CD4-positive, alpha-beta T cell (primary cell): ENCODE measurements at regions not wholly inside any gene's neighbourhood (a gene's known extent, or its start where the extent isn't known, plus 50 kb on each side); places are given as distances from the start of the nearest gene placed in this dataset.

ENCODE experiments used
- ATAC-seq: fragments of 200-7000 bp; cut with Tn5 transposase; one replicate; pipeline ENCODE4 v1.10.0; 2022; ENCODE audit warnings: mild to moderate bottlenecking; ENCODE audit not compliant: poor library complexity
- CTCF ChIA-PET: fragments of 350-600 bp; sonication (Branson Sonifier 250); formaldehyde crosslinking; loops from one replicate; lab custom pipeline; 2021; ENCODE audit warnings: antibody characterized with exemption, inconsistent platforms; lab: Charles Lee
- POLR2A ChIA-PET: fragments of 350-600 bp; sonication (Branson Sonifier 250); formaldehyde crosslinking; loops from one replicate; lab custom pipeline; 2021; ENCODE audit warnings: antibody characterized with exemption, inconsistent platforms; lab: Charles Lee
- DNase-seq, 14 experiments: peaks; one replicate each; pipeline ENCODE4 v3.0.0-alpha.2; 2013 to 2020; ENCODE audit warnings: mixed read lengths in 2 of 14
- H3K27ac ChIP-seq, 2 donors: one replicate each; pipeline versions ENCODE4 v1.5.1 to v1.7.0; 2013; ENCODE audit warnings: low read length in 2 of 2, low read depth in 1 of 2, mild to moderate bottlenecking in 1 of 2
- H3K27me3 ChIP-seq, 2 experiments: 1 replicate in 1 of 2; 2 replicates in 1 of 2; pipeline versions ENCODE4 v1.6.1 to v1.7.0; 2013; ENCODE audit warnings: low read length in 2 of 2, control low read depth in 1 of 2, mild to moderate bottlenecking in 1 of 2, moderate library complexity in 1 of 2; ENCODE audit not compliant: insufficient read depth in 2 of 2, control insufficient read depth in 1 of 2
- H3K36me3 ChIP-seq: one replicate; pipeline ENCODE4 v1.6.1; 2013; ENCODE audit warnings: low read length, control low read depth; ENCODE audit not compliant: insufficient read depth
- H3K4me1 ChIP-seq: one replicate; pipeline ENCODE4 v1.6.1; 2013; ENCODE audit warnings: low read length, control low read depth; ENCODE audit not compliant: insufficient read depth
- H3K4me3 ChIP-seq: one replicate; pipeline ENCODE4 v1.5.1; 2013; ENCODE audit warnings: mild to moderate bottlenecking, low read length, moderate library complexity
- H3K9me3 ChIP-seq, 2 experiments: 1 replicate in 1 of 2; 2 replicates in 1 of 2; pipeline versions ENCODE4 v1.6.1 to v1.7.0; 2013; ENCODE audit warnings: low read length in 2 of 2, mild to moderate bottlenecking in 2 of 2, control low read depth in 1 of 2, moderate library complexity in 1 of 2; ENCODE audit not compliant: control insufficient read depth in 1 of 2, insufficient read depth in 1 of 2
- H3K27ac Mint-ChIP-seq: one replicate; pipeline ENCODE4 v1.8.0; 2020; ENCODE audit warnings: mixed read lengths
- H3K27me3 Mint-ChIP-seq: one replicate; pipeline ENCODE4 v1.8.0; 2021; ENCODE audit warnings: mixed read lengths
- H3K36me3 Mint-ChIP-seq: one replicate; pipeline ENCODE4 v1.8.0; 2021; ENCODE audit warnings: low read depth, mixed read lengths
- H3K4me1 Mint-ChIP-seq: one replicate; pipeline ENCODE4 v1.8.0; 2021; ENCODE audit warnings: low read depth, mixed read lengths
- H3K4me3 Mint-ChIP-seq: one replicate; pipeline ENCODE4 v1.8.0; 2020; ENCODE audit warnings: mild to moderate bottlenecking, mixed read lengths
- H3K9me3 Mint-ChIP-seq: one replicate; pipeline ENCODE4 v1.8.0; 2020; ENCODE audit warnings: mixed read lengths
- intact Hi-C, 2 experiments: fragments of 100-400 bp; cut with DNase I in 1 of 2; cut with micrococcal nuclease in 1 of 2; formaldehyde crosslinking; loops; one replicate each; pipeline versions ENCODE4 v1.15.1 to v1.9.0; 2023 to 2025; cut with DNase I, micrococcal nuclease
- TF ChIP-seq, protein P1 (sequence below): fragments of 200-600 bp; IDR thresholded peaks from one replicate; pipeline ENCODE4 v1.8.0; 2022; ENCODE audit warnings: antibody characterized with exemption, mild to moderate bottlenecking

DNA sequence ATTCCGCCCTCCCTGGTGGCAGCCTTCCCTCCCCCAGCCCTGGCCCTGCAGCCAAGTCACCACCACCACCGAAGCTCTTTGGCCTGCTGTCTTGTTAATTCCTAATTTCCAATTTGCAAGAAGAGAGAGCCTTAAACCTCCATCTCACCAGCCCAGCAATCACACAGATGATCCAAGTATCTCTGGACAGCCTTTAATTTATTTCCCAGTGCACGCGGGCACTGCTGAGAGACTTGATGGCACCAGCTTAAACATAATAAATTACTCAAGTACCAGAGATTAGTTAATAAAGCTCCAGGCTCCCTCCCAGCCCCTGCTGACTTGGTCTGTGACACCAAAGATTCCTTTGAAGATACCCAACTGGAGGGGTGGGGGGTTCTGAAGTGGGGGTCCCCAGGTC lies 494.7 kb downstream of the BUD13 start:
- H3K27ac ChIP-seq, result no peak overlapping the region
- peaks cover 0 to 14% of the 10 kb centered on the region in 2 experiments for H3K9me3 ChIP-seq
- DNase-seq (no peak), ATAC-seq (no peak)
- H3K27me3 Mint-ChIP-seq, result peaks cover 31% of the 10 kb centered on the region
- no peaks in the 10 kb centered on the region for H3K9me3 Mint-ChIP-seq
- no peaks in the 10 kb centered on the region for H3K36me3 Mint-ChIP-seq
- intact Hi-C loops, result loop anchor here in 1 of 2 experiments (5.0 kb wide), 3 partner anchors 941 to 1996 kb away; no protein-coding TSS in a partner anchor
- ChIA-PET CTCF (no interaction called here), POLR2A (no interaction called here)
- TF ChIP-seq, protein P1, sequence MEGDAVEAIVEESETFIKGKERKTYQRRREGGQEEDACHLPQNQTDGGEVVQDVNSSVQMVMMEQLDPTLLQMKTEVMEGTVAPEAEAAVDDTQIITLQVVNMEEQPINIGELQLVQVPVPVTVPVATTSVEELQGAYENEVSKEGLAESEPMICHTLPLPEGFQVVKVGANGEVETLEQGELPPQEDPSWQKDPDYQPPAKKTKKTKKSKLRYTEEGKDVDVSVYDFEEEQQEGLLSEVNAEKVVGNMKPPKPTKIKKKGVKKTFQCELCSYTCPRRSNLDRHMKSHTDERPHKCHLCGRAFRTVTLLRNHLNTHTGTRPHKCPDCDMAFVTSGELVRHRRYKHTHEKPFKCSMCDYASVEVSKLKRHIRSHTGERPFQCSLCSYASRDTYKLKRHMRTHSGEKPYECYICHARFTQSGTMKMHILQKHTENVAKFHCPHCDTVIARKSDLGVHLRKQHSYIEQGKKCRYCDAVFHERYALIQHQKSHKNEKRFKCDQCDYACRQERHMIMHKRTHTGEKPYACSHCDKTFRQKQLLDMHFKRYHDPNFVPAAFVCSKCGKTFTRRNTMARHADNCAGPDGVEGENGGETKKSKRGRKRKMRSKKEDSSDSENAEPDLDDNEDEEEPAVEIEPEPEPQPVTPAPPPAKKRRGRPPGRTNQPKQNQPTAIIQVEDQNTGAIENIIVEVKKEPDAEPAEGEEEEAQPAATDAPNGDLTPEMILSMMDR, result no peak
- H3K27me3 ChIP-seq, result peaks cover 4 to 5% of the 10 kb centered on the region in 2 experiments
- H3K4me1 ChIP-seq, result peaks cover 8% of the 10 kb centered on the region
- H3K27ac Mint-ChIP-seq, result no peak overlapping the region
- H3K4me1 Mint-ChIP-seq, result no peaks in the 10 kb centered on the region
- no peak overlapping the region for H3K4me3 ChIP-seq
- H3K4me3 Mint-ChIP-seq, result no peak overlapping the region
- H3K36me3 ChIP-seq, result no peaks in the 10 kb centered on the region

DNA sequence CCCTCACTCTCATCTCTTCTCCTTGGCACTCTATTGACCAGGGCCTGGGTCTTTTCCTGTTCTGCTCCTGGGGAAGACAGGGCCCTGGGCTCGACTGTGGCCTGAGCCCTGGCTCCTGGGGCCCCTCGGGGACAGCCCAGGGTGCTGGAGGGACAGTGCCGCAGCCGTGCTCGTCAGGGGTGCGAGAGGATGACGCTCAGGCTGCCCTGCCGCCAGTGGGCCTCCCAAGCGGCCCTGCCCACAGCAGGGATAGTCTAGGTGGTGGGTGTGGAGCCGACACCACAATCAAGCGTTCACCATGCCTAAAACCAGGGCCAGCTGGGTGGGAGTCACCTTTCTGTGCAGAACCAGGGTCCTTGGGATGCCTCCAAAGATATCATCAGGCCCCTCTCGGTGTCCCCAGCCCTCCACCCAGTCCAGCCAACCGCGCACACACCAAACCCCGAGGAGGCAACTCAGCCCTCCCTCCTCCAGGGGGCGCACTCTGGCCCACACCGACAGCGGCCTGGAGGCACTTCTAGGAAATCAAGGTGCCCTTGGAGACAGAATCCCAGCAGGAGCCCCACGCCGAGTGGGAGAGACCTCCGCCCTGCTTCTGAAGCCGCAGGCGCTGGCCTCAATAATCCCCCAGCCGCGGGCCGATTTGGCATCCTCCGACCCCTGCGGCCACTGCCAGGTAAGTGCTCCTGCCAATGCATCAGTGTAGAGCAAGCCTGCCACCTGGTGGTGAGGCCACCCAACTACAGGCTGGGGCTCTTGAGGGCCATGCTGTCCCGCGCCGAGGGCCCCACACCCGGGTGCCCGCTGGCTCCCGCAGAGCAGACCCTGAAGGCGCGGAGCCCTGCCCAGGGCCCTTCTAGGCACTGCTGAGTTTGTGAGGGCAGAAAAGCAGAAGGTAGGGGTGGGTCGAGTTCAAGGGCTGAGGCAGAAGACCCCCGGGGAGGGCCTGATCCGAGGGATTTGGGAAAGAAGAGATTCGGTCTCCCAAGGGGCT lies 496.4 kb downstream of the BUD13 start:
- peak; percentile 63 for ATAC-seq
- Mint-ChIP-seq H3K9me3 (no peaks in the 10 kb centered on the region), H3K4me1 (no peaks in the 10 kb centered on the region), H3K27ac (no peak overlapping the region), H3K36me3 (no peaks in the 10 kb centered on the region), H3K27me3 (peaks cover 31% of the 10 kb centered on the region), H3K4me3 (no peak overlapping the region)
- intact Hi-C loops, result loop anchor here in 1 of 2 experiments (5.0 kb wide), 3 partner anchors 939 to 1994 kb away; no protein-coding TSS in a partner anchor
- CTCF ChIA-PET, result no interaction called here
- TF ChIP-seq, protein P1, result peak; percentile 77
- Histone ChIP-seq H3K27me3 (peaks cover 4 to 5% of the 10 kb centered on the region in 2 experiments), H3K9me3 (peaks cover 0 to 14% of the 10 kb centered on the region in 2 experiments), H3K4me1 (peaks cover 8% of the 10 kb centered on the region), H3K4me3 (peak overlapping the region; percentile 22), H3K27ac (no peak overlapping the region), H3K36me3 (no peaks in the 10 kb centered on the region)
- DNase-seq, result peak; percentile 45 to 76 (median 58)
- POLR2A ChIA-PET, result no interaction called here

DNA sequence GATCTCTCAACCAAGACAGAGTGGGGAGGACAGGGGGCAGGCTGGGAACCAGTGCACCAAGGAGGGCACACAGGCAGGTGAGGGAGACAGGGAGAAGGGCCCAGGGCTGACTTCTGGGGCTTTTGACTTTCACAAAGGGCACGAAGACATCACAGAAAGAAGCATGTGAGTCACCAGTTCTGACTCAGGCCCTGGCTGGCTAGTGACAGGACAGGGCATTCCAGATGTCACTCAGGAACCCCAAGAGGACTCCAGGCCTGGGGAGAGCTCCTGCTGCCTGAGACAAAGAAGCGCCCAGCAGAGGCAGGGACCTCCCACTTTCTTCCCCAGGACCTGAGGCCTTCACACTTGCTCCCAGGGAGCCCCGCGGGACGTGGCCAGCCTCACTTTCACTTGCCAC lies 497.2 kb downstream of the BUD13 start:
- Histone ChIP-seq H3K9me3 (peaks cover 0 to 14% of the 10 kb centered on the region in 2 experiments), H3K27ac (no peak overlapping the region), H3K36me3 (no peaks in the 10 kb centered on the region), H3K4me1 (peaks cover 8% of the 10 kb centered on the region), H3K4me3 (no peak overlapping the region), H3K27me3 (peaks cover 4 to 5% of the 10 kb centered on the region in 2 experiments)
- Mint-ChIP-seq H3K36me3 (no peaks in the 10 kb centered on the region), H3K9me3 (no peaks in the 10 kb centered on the region), H3K4me3 (no peak overlapping the region), H3K27me3 (peaks cover 31% of the 10 kb centered on the region), H3K27ac (no peak overlapping the region), H3K4me1 (no peaks in the 10 kb centered on the region)
- no peak for DNase-seq
- ChIA-PET POLR2A (no interaction called here), CTCF (no interaction called here)
- intact Hi-C loops, result loop anchor here in 1 of 2 experiments (5.0 kb wide), 3 partner anchors 938 to 1993 kb away; no protein-coding TSS in a partner anchor
- ATAC-seq, result no peak
- TF ChIP-seq, protein P1, result no peak
